ENCODE measurements at regions not wholly inside any gene's neighbourhood (a gene's known extent, or its start where the extent isn't known, plus 50 kb on each side); places are given as distances from the start of the nearest gene placed in this dataset.

GRCh38 chr6:155690820-155691219, 235.2 kb upstream of the NOX3 start:
- no peak for ATAC-seq
- Histone ChIP-seq H3K4me3 (replicated peaks in 1 of 2; ENCODE audit: low read depth in 1 of 2, low read length in 2 of 2) (no peak overlapping the region), H3K9ac (ENCODE audit: low read length) (no peak overlapping the region), H2AFZ (ENCODE audit: low read depth, low read length, poor library complexity, severe bottlenecking) (no peak overlapping the region), H3K9me3 (ENCODE audit: control insufficient read depth in 1 of 2, insufficient read depth in 1 of 2, low read depth in 1 of 2, low read length in 2 of 2) (no peaks in the 10 kb centered on the region), H3K27ac (ENCODE audit: low read depth, low read length) (no peak overlapping the region), H3K79me2 (ENCODE audit: insufficient read depth, low read length) (no peaks in the 10 kb centered on the region), H3K27me3 (ENCODE audit: insufficient read depth, low read length) (no peaks in the 10 kb centered on the region), H4K20me1 (ENCODE audit: insufficient read depth) (no peaks in the 10 kb centered on the region; the same call in 1 of the 2 replicates), H3K36me3 (ENCODE audit: control insufficient read depth in 1 of 2, insufficient read depth in 2 of 2, low read length in 2 of 2) (no peaks in the 10 kb centered on the region), H3K9me2 (ENCODE audit: insufficient read depth) (no peaks in the 10 kb centered on the region), H3K4me1 (ENCODE audit: control insufficient read depth in 1 of 2, insufficient read depth in 2 of 2, low read length in 2 of 2) (no peaks in the 10 kb centered on the region), H3K4me2 (ENCODE audit: low read length) (no peak overlapping the region)
- intact Hi-C loops (cut with micrococcal nuclease) = no loop called here
- POLR2A ChIA-PET = no interaction called here
- TF ChIP-seq ZNF274 (IDR thresholded peaks at IDR 0.05; ENCODE audit: low read depth, low read length) = no peak
- no peak for TF ChIP-seq FOSL1 (IDR thresholded peaks at IDR 0.05; ENCODE audit: low read depth)
- no peak for TF ChIP-seq YY1 (IDR thresholded peaks at IDR 0.05; ENCODE audit: extremely low read depth, insufficient replicate concordance, low read depth, low read length)
- no peak for TF ChIP-seq MAX (IDR thresholded peaks at IDR 0.05)
- no peak for TF ChIP-seq ELF1 (IDR thresholded peaks at IDR 0.05; ENCODE audit: borderline replicate concordance, low read depth)
- no peak for TF ChIP-seq SP1 (IDR thresholded peaks at IDR 0.05; ENCODE audit: low read depth)
- no peak for TF ChIP-seq ZFX (IDR thresholded peaks at IDR 0.05)
- no peak for TF ChIP-seq JUND (IDR thresholded peaks at IDR 0.05)
- no peak for TF ChIP-seq SIN3A (IDR thresholded peaks at IDR 0.05; ENCODE audit: low read depth)
- no peak for TF ChIP-seq CTCF (IDR thresholded peaks at IDR 0.05 in 2 of 3, conservative IDR thresholded peaks at IDR 0.05 in 1 of 3; ENCODE audit: borderline replicate concordance in 1 of 3, insufficient read depth in 1 of 3, low read depth in 2 of 3, low read length in 2 of 3)
- TF ChIP-seq POLR2A (IDR thresholded peaks at IDR 0.05; ENCODE audit: borderline replicate concordance, extremely low read depth, insufficient read depth, insufficient read length) = no peak
- no peak for TF ChIP-seq POLR2AphosphoS5 (IDR thresholded peaks at IDR 0.05; ENCODE audit: low read depth, low read length)
- no peak for TF ChIP-seq RAD21 (IDR thresholded peaks at IDR 0.05; ENCODE audit: low read depth)
- no peak for TF ChIP-seq ZBTB33 (IDR thresholded peaks at IDR 0.05; ENCODE audit: extremely low read depth, insufficient replicate concordance, low read length)
- no peak for TF ChIP-seq EZH2 (IDR thresholded peaks at IDR 0.05)
- no peak for TF ChIP-seq SRF (IDR thresholded peaks at IDR 0.05; ENCODE audit: low read depth)
- no TSS peak for BruUV-seq (replicated peaks)
- RAD21 ChIA-PET (ENCODE audit: low non-redundant PET in 1 of 2, low total read pairs in 2 of 2, uncharacterized antibody in 2 of 2, unreplicated experiment in 2 of 2) = no interaction called here
- no peak for DNase-seq (ENCODE audit: low read depth, low spot score)
- CTCF ChIA-PET = no interaction called here
